Progenitor cell of endocrine pancreas (in vitro differentiated cells): ENCODE measurements at regions not wholly inside any gene's neighbourhood (a gene's known extent, or its start where the extent isn't known, plus 50 kb on each side); places are given as distances from the start of the nearest gene placed in this dataset.

Source experiments
- DNase-seq: peaks from one replicate; pipeline ENCODE4 v3.0.0; 2021; ENCODE audit warnings: low spot score; ENCODE audit not compliant: unreplicated experiment
- H3K27ac Mint-ChIP-seq: 2 replicates; pipeline ENCODE4 v1.8.0; 2021; ENCODE audit warnings: mild to moderate bottlenecking, moderate library complexity, mixed read lengths
- H3K27me3 Mint-ChIP-seq: 2 replicates; pipeline ENCODE4 v1.8.0; 2021; ENCODE audit warnings: mixed read lengths
- H3K36me3 Mint-ChIP-seq: 2 replicates; pipeline ENCODE4 v1.8.0; 2022; ENCODE audit warnings: mixed read lengths; ENCODE audit not compliant: insufficient read depth
- H3K4me1 Mint-ChIP-seq: 2 replicates; pipeline ENCODE4 v1.8.0; 2021; ENCODE audit warnings: low read depth, mixed read lengths
- H3K4me3 Mint-ChIP-seq: 2 replicates; pipeline ENCODE4 v1.8.0; 2021; ENCODE audit warnings: low read depth, mild to moderate bottlenecking, moderate library complexity, mixed read lengths
- H3K9me3 Mint-ChIP-seq: 2 replicates; pipeline ENCODE4 v1.8.0; 2021; ENCODE audit warnings: low read depth, mixed read lengths
- TF ChIP-seq, protein P1 (sequence below): fragments of 200-600 bp; sonication (generic); IDR thresholded peaks from one replicate; pipeline ENCODE4 v1.5.0; 2021; ENCODE audit warnings: antibody characterized with exemption, mild to moderate bottlenecking; ENCODE audit not compliant: unreplicated experiment

DNA sequence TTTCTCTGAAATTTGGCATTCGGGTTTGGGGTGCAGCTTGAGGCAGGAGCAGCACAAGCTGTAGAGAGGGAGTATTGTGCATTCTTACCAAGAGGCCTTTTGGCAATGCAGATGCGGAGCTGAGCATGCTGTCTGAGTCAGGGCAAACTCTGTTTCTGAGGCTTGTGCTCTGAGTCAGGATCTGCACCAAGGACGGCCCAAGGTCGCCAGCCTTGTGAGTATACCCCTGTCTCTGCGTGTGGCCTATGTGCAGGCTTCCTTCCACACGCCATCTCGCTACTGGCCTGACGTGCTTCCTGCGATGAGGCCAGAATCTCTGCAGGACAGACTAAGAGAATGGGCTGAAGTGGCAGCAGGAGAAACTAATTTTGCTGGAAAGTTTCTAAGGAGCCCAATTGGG is 83.8 kb upstream of the ROPN1 start:
- TF ChIP-seq, protein P1, sequence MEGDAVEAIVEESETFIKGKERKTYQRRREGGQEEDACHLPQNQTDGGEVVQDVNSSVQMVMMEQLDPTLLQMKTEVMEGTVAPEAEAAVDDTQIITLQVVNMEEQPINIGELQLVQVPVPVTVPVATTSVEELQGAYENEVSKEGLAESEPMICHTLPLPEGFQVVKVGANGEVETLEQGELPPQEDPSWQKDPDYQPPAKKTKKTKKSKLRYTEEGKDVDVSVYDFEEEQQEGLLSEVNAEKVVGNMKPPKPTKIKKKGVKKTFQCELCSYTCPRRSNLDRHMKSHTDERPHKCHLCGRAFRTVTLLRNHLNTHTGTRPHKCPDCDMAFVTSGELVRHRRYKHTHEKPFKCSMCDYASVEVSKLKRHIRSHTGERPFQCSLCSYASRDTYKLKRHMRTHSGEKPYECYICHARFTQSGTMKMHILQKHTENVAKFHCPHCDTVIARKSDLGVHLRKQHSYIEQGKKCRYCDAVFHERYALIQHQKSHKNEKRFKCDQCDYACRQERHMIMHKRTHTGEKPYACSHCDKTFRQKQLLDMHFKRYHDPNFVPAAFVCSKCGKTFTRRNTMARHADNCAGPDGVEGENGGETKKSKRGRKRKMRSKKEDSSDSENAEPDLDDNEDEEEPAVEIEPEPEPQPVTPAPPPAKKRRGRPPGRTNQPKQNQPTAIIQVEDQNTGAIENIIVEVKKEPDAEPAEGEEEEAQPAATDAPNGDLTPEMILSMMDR: no peak
- Mint-ChIP-seq H3K4me3 (no peak overlapping the region), H3K27me3 (no peaks in the 10 kb centered on the region), H3K9me3 (no peaks in the 10 kb centered on the region), H3K4me1 (peaks cover 4% of the 10 kb centered on the region), H3K36me3 (no peaks in the 10 kb centered on the region), H3K27ac (no peak overlapping the region)
- DNase-seq: no peak

DNA sequence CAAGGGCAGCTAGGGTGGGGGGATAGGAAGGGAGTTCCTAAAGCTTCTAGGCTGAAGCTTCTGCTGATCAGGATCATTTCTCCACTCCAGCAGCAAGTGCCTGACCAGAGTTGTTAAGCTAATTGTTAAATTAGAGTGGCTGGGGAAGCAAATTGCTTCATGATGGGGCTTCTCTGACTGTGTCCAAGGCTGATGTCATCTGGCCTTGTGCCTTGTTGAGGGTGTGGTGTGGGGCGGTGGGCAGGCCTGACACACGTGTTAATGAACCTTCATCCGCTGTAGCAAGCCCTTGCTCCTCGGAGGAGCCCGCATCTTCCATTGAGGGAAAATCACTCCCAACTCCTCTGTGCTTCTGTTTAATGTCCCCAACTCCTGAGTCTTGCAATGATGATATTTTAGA is 84.3 kb upstream of the ROPN1 start:
- no peaks in the 10 kb centered on the region for H3K27me3 Mint-ChIP-seq
- H3K36me3 Mint-ChIP-seq: no peaks in the 10 kb centered on the region
- TF ChIP-seq, protein P1: no peak
- peaks cover 4% of the 10 kb centered on the region for H3K4me1 Mint-ChIP-seq
- no peaks in the 10 kb centered on the region for H3K9me3 Mint-ChIP-seq
- DNase-seq: no peak
- H3K4me3 Mint-ChIP-seq: no peak overlapping the region
- H3K27ac Mint-ChIP-seq: no peak overlapping the region

DNA sequence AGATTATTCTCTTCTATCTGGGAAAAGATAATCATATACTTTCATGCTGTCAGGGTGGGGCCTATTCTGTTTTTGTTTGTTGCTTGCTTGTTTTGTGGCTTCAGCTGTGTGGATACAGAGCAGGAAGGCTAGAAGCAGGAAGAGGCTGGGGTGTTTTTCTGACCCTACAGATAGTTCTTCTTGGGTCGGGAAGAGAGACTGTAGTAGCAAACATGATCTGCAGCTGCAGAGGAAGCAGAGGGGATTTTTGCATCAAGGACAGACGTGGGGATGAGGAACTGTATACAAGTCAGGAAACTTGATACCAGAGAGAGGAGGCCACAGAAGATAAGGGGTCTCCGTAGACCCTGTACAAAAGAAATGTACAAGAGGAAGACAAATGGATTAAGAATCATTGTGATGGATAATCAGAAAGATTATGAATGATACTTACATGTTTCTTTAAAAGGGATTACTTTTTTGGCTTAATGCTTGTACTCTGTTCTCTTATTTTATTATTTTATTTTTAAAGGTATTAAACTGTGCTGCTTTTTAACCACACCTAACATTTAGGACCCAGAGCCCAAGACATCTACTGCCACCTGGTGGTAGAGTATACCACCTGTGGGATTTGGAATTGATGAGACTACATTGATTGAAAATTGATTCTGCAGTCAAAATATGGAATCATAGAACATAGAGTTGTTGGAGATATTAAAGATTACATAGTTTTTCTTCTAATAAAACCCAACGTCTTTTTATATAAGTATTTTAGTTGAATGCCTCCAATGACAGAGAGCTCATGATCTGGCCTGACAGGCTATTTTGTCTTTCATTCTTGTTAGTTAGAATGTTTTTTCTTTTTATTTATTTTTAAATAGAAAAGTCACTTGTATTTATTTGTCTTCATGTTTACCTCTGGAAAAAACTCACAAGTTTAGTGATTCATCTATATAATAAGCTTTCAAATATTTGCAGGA is 87.3 kb upstream of the ROPN1 start:
- no peak overlapping the region for H3K4me3 Mint-ChIP-seq
- H3K27me3 Mint-ChIP-seq: no peaks in the 10 kb centered on the region
- TF ChIP-seq, protein P1: peak; percentile 87
- H3K27ac Mint-ChIP-seq: peak overlapping the region; percentile 6
- peaks cover 4% of the 10 kb centered on the region for H3K4me1 Mint-ChIP-seq
- H3K36me3 Mint-ChIP-seq: no peaks in the 10 kb centered on the region
- H3K9me3 Mint-ChIP-seq: no peaks in the 10 kb centered on the region
- no peak for DNase-seq

DNA sequence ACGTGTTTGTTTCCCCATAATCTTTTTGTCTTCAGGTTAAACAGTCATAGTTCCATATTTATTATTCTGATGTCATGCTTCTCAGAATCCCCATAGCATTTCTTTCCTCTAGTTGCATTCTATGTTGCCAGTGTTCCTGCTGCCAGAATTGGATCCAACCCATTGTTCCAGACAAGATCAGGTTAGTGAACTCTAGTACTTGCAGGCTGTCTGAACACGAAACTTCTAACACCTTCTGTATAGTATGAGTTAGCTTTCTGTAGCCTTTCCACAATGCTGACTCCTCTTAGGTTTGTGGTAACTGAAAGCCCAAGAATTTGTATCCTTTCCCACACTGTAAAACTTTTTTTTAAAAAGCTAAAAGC is 88.0 kb upstream of the ROPN1 start:
- DNase-seq: no peak
- no peaks in the 10 kb centered on the region for H3K9me3 Mint-ChIP-seq
- peaks cover 4% of the 10 kb centered on the region for H3K4me1 Mint-ChIP-seq
- H3K4me3 Mint-ChIP-seq: no peak overlapping the region
- no peaks in the 10 kb centered on the region for H3K27me3 Mint-ChIP-seq
- H3K27ac Mint-ChIP-seq: no peak overlapping the region
- no peaks in the 10 kb centered on the region for H3K36me3 Mint-ChIP-seq
- TF ChIP-seq, protein P1: no peak

DNA sequence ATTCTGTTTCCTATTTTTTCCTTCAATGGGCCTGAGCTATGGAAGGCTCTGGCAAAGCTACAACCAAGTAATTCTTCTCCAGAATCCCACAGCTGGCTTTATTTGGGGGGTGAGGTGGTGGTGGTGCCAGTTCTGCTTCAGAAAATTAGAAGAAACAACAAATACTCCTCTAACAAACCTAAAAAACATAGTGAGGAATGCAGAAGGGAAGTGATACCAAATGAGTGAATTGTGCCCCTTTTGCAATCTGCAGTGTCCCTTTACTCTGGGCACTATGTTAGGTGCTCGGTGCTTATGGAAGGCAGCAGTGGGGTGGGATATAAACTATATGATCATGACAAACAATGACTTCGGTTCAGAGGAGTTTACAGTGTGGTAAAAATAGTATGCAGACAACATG is 90.4 kb upstream of the ROPN1 start:
- no peaks in the 10 kb centered on the region for H3K27me3 Mint-ChIP-seq
- DNase-seq: no peak

More for the DNA sequence above, 90.4 kb upstream of the ROPN1 start:
- H3K36me3 Mint-ChIP-seq: no peaks in the 10 kb centered on the region
- TF ChIP-seq, protein P1: no peak
- peaks cover 4% of the 10 kb centered on the region for H3K4me1 Mint-ChIP-seq
- H3K27ac Mint-ChIP-seq: no peak overlapping the region
- no peak overlapping the region for H3K4me3 Mint-ChIP-seq
- H3K9me3 Mint-ChIP-seq: no peaks in the 10 kb centered on the region
